SK-N-SH (cell line): ENCODE measurements at regions not wholly inside any gene's neighbourhood (a gene's known extent, or its start where the extent isn't known, plus 50 kb on each side); places are given as distances from the start of the nearest gene placed in this dataset.

Source experiments
- CTCF ChIA-PET: fragments of 300-600, 350-600 bp; formaldehyde crosslinking; extraction: SDS; loops from one replicate; lab custom pipeline; 2021; lab: Yijun Ruan, JAX
- POLR2A ChIA-PET: fragments of 350-600 bp; sonication (Branson Sonifier 250); formaldehyde crosslinking; extraction: SDS; loops from one replicate; lab custom pipeline; 2020; ENCODE audit warnings: antibody characterized with exemption, inconsistent platforms; lab: Yijun Ruan, JAX
- DNase-seq: peaks from one replicate; pipeline ENCODE4 v3.0.0; 2012
- H2AFZ ChIP-seq: fragments of 200-600 bp; sonication (generic); 2 replicates; pipeline ENCODE4 v1.8.1; 2016; ENCODE audit warnings: antibody characterized with exemption, mild to moderate bottlenecking, low read depth
- H3F3A ChIP-seq: fragments of 200-600 bp; sonication (generic); replicated peaks from 2 replicates; pipeline ENCODE3; 2016; ENCODE audit warnings: antibody characterized with exemption, mild to moderate bottlenecking; ENCODE audit not compliant: insufficient read depth
- H3K27ac ChIP-seq, 2 experiments: fragments of 200-500 bp in 1 of 2; fragments of 200-600 bp in 1 of 2; sonication (Bioruptor generic) in 1 of 2; sonication (generic), shearing (Covaris generic) in 1 of 2; 2 replicates each; pipeline versions ENCODE4 v1.5.1 to v1.6.1; 2014 to 2016; ENCODE audit warnings: low read depth in 2 of 2, inconsistent platforms in 1 of 2, low read length in 1 of 2, mild to moderate bottlenecking in 1 of 2, mixed read lengths in 1 of 2
- H3K27me3 ChIP-seq: fragments of 200-600 bp; sonication (generic), shearing (Covaris generic); 2 replicates; pipeline ENCODE4 v1.6.1; 2016; ENCODE audit warnings: mixed run types; ENCODE audit not compliant: insufficient read depth
- H3K36me3 ChIP-seq, 2 experiments: fragments of 200-500 bp in 1 of 2; fragments of 200-600 bp in 1 of 2; sonication (Bioruptor generic) in 1 of 2; sonication (generic) in 1 of 2; replicated peaks in 1 of 2; 2 replicates each; pipeline versions ENCODE3 to v1.5.1; 2014 to 2016; ENCODE audit warnings: low read length in 1 of 2, mild to moderate bottlenecking in 1 of 2; ENCODE audit not compliant: insufficient read depth in 2 of 2, control insufficient read depth in 1 of 2
- H3K4me1 ChIP-seq, 2 experiments: fragments of 200-500 bp in 1 of 2; fragments of 200-600 bp in 1 of 2; sonication (Bioruptor generic) in 1 of 2; sonication (generic), shearing (Covaris generic) in 1 of 2; 2 replicates each; pipeline versions ENCODE4 v1.5.1 to v1.6.1; 2014 to 2016; ENCODE audit warnings: low read depth in 1 of 2, low read length in 1 of 2, mixed run types in 1 of 2; ENCODE audit not compliant: insufficient read depth in 2 of 2, control insufficient read depth in 1 of 2
- H3K4me2 ChIP-seq: fragments of 200-600 bp; sonication (generic), shearing (Covaris generic); 2 replicates; pipeline ENCODE4 v1.6.1; 2017; ENCODE audit warnings: mixed run types
- H3K4me3 ChIP-seq, 2 experiments: fragments of 200-500 bp in 1 of 2; fragments of 200-600 bp in 1 of 2; sonication (Bioruptor generic) in 1 of 2; sonication (generic), shearing (Covaris generic) in 1 of 2; 2 replicates each; pipeline versions ENCODE4 v1.5.1 to v1.8.1; 2014 to 2016; ENCODE audit warnings: low read depth in 2 of 2, inconsistent platforms in 1 of 2, low read length in 1 of 2, mild to moderate bottlenecking in 1 of 2, mixed read lengths in 1 of 2, moderate library complexity in 1 of 2
- H3K79me2 ChIP-seq: fragments of 200-600 bp; sonication (generic); 2 replicates; pipeline ENCODE4 v1.8.1; 2017; ENCODE audit warnings: mild to moderate bottlenecking; ENCODE audit not compliant: insufficient read depth
- H3K9ac ChIP-seq: fragments of 200-600 bp; sonication (generic); 2 replicates; pipeline ENCODE4 v1.6.1; 2017; ENCODE audit warnings: mixed run types
- H3K9me2 ChIP-seq: fragments of 200-600 bp; sonication (generic); 2 replicates; pipeline ENCODE4 v1.6.1; 2017; ENCODE audit warnings: mixed run types
- H3K9me3 ChIP-seq: fragments of 200-600 bp; sonication (generic); 2 replicates; pipeline ENCODE4 v1.6.1; 2017; ENCODE audit warnings: mixed run types, mild to moderate bottlenecking, moderate library complexity
- H4K20me1 ChIP-seq: fragments of 200-600 bp; sonication (generic); 2 replicates; pipeline ENCODE4 v1.6.1; 2017; ENCODE audit warnings: mild to moderate bottlenecking, mixed run types; ENCODE audit not compliant: insufficient read depth
- CHD2 ChIP-seq: fragments of 150-350 bp; IDR thresholded peaks from 2 replicates; pipeline ENCODE4 v1.6.1; 2018; ENCODE audit warnings: low read length; ENCODE audit not compliant: partially characterized antibody
- ELF1 ChIP-seq: IDR thresholded peaks from 2 replicates; pipeline ENCODE4 v1.4.0; 2012
- EP300 ChIP-seq, 2 experiments: IDR thresholded peaks; 2 replicates each; pipeline versions ENCODE4 v1.4.0 to v1.6.1; 2012; ENCODE audit warnings: borderline replicate concordance in 1 of 2, low read depth in 1 of 2, low read length in 1 of 2
- EZH2phosphoT487 ChIP-seq: fragments of 200-600 bp; sonication (generic); IDR thresholded peaks from 2 replicates; pipeline ENCODE4 v1.6.1; 2017; ENCODE audit warnings: low read depth, mixed run types, mild to moderate bottlenecking, antibody characterized with exemption, moderate library complexity, borderline replicate concordance
- FOSL2 ChIP-seq: IDR thresholded peaks from 2 replicates; pipeline ENCODE4 v1.4.0; 2012; ENCODE audit warnings: low read depth, mild to moderate bottlenecking, moderate library complexity, borderline replicate concordance
- FOXJ3 ChIP-seq: sonication (generic); formaldehyde crosslinking; IDR thresholded peaks from 2 replicates; pipeline ENCODE4 v1.5.1; 2020; ENCODE audit warnings: mild to moderate bottlenecking, missing genetic modification reagents
- GABPA ChIP-seq: IDR thresholded peaks from 2 replicates; pipeline ENCODE4 v1.4.0; 2012; ENCODE audit warnings: low read depth, mild to moderate bottlenecking
- JUND ChIP-seq: IDR thresholded peaks from 2 replicates; pipeline ENCODE4 v1.4.0; 2012
- MEF2A ChIP-seq: IDR thresholded peaks from 2 replicates; pipeline ENCODE4 v1.4.0; 2012; ENCODE audit warnings: low read depth, borderline replicate concordance
- MXI1 ChIP-seq: IDR thresholded peaks from 2 replicates; pipeline ENCODE4 v1.6.1; 2012; ENCODE audit warnings: mild to moderate bottlenecking, low read depth, low read length, improper control_type of control experiment
- POLR2AphosphoS5 ChIP-seq: IDR thresholded peaks from 2 replicates; pipeline ENCODE4 v1.6.1; 2012; ENCODE audit warnings: low read depth, low read length
- RAD21 ChIP-seq: IDR thresholded peaks from 2 replicates; pipeline ENCODE4 v1.6.1; 2012; ENCODE audit warnings: mild to moderate bottlenecking, low read length
- RCOR1 ChIP-seq: fragments of 150-350 bp; IDR thresholded peaks from 2 replicates; pipeline ENCODE4 v1.6.1; 2017; ENCODE audit warnings: antibody characterized with exemption, low read length
- RFX5 ChIP-seq: IDR thresholded peaks from 2 replicates; pipeline ENCODE4 v1.6.1; 2012; ENCODE audit warnings: mild to moderate bottlenecking, improper control_type of control experiment, low read length
- SIN3A ChIP-seq: IDR thresholded peaks from 2 replicates; pipeline ENCODE4 v1.6.1; 2012; ENCODE audit warnings: low read depth, mild to moderate bottlenecking, low read length, moderate library complexity, borderline replicate concordance
- SMC3 ChIP-seq: IDR thresholded peaks from 2 replicates; pipeline ENCODE4 v1.6.1; 2012; ENCODE audit warnings: low read depth, low read length, improper control_type of control experiment
- TCF12 ChIP-seq: IDR thresholded peaks from 2 replicates; pipeline ENCODE4 v1.4.0; 2012
- TEAD4 ChIP-seq: IDR thresholded peaks from 2 replicates; pipeline ENCODE4 v1.4.0; 2012; ENCODE audit warnings: mild to moderate bottlenecking, borderline replicate concordance; ENCODE audit not compliant: insufficient read depth
- WGBS: methylation state at CpG from one replicate; pipeline ENCODE4 v1.1.6; 2017; ENCODE audit warnings: low lambda C conversion rate; 5-methylcytosine and 5-hydroxymethylcytosine counted together
- TF ChIP-seq, protein P1 (sequence below): IDR thresholded peaks from 2 replicates; pipeline ENCODE4; 2012
- TF ChIP-seq, protein P2 (sequence below): fragments of 150-350 bp; IDR thresholded peaks from 2 replicates; pipeline ENCODE4 v1.6.1; 2017; ENCODE audit warnings: antibody characterized with exemption, low read length, low read depth, borderline replicate concordance
- TF ChIP-seq, protein P3 (sequence below): fragments of 150-350 bp; IDR thresholded peaks from 2 replicates; pipeline ENCODE4 v1.6.1; 2016; ENCODE audit warnings: mild to moderate bottlenecking, low read depth, low read length

DNA sequence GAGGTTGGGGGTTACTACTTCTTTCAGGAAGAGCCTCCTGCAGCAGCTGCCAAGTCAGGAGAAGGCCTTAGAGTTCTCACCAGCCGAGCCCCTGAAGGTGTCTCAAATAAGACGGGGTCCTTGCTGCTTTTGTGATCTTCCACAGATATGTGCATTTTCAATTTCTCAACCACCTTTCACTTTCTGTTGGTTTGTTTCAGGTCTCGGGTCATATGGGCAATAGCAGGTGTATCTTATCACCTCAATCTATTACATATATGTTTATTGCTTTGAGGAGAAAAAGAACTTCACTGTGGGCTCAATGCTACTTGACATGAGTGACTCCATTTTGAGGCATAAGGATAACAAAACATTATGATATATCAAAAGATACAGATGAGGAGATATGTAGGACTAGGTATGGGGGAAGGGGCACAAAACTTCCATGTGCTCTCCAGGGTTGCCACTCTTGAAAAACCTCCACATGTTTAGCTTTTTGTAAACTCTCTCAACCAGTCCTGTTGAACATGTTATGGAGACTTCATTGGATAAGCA, 1171.4 kb upstream of the ADGRL2 start (continued):
- TF ChIP-seq FOXJ3 (CRISPR knock-in tag), result no peak
- TF ChIP-seq, all 33 proteins: peak for 0

DNA sequence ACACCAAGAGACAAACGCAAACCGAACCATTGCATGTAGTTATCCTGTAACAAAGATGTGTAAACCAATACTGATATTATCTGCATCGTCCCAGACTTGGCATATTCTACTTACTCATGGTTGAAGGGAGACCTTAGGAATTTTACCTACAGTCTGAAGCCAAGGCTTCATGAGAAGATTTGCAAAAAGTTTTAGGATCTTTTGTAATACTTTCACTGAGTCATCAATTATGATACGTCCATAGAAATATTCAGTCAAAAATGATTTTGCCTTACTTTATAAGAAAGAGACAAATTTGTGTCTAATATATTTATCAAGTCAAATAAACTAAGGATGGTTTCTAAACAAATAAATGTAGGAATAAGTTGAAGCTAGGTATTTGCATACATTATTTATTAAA, 1176.1 kb upstream of the ADGRL2 start:
- Histone ChIP-seq H4K20me1 (no peaks in the 10 kb centered on the region), H3K4me2 (no peak overlapping the region), H3F3A (no peaks in the 10 kb centered on the region), H3K27ac (no peak overlapping the region), H3K9me2 (no peaks in the 10 kb centered on the region), H2AFZ (no peak overlapping the region), H3K27me3 (no peaks in the 10 kb centered on the region), H3K9ac (no peak overlapping the region), H3K79me2 (no peaks in the 10 kb centered on the region), H3K36me3 (no peaks in the 10 kb centered on the region), H3K4me1 (no peaks in the 10 kb centered on the region), H3K9me3 (no peaks in the 10 kb centered on the region), H3K4me3 (no peak overlapping the region)
- ChIA-PET CTCF (no interaction called here), POLR2A (no interaction called here)
- WGBS, result 49% methylated on average over 4 of the region's 4 CpGs
- no peak for TF ChIP-seq CHD2
- TF ChIP-seq MXI1, result no peak
- TF ChIP-seq POLR2AphosphoS5, result no peak
- TF ChIP-seq RCOR1, result no peak
- TF ChIP-seq GABPA, result no peak
- no peak for TF ChIP-seq JUND
- TF ChIP-seq EP300 (IDR thresholded peaks at IDR 0.05; ENCODE audit: borderline replicate concordance in 1 of 2, low read depth in 1 of 2, low read length in 1 of 2), result no peak
- no peak for TF ChIP-seq TEAD4
- TF ChIP-seq, protein P1, sequence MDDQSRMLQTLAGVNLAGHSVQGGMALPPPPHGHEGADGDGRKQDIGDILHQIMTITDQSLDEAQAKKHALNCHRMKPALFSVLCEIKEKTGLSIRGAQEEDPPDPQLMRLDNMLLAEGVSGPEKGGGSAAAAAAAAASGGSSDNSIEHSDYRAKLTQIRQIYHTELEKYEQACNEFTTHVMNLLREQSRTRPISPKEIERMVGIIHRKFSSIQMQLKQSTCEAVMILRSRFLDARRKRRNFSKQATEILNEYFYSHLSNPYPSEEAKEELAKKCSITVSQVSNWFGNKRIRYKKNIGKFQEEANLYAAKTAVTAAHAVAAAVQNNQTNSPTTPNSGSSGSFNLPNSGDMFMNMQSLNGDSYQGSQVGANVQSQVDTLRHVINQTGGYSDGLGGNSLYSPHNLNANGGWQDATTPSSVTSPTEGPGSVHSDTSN, result no peak
- no peak for TF ChIP-seq EZH2phosphoT487
- TF ChIP-seq ELF1, result no peak
- no peak for TF ChIP-seq MEF2A
- no peak for TF ChIP-seq SMC3
- TF ChIP-seq FOSL2, result no peak
- no peak for TF ChIP-seq RAD21
- TF ChIP-seq SIN3A, result no peak
- TF ChIP-seq, protein P2, sequence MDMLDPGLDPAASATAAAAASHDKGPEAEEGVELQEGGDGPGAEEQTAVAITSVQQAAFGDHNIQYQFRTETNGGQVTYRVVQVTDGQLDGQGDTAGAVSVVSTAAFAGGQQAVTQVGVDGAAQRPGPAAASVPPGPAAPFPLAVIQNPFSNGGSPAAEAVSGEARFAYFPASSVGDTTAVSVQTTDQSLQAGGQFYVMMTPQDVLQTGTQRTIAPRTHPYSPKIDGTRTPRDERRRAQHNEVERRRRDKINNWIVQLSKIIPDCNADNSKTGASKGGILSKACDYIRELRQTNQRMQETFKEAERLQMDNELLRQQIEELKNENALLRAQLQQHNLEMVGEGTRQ, result no peak
- TF ChIP-seq, protein P3, sequence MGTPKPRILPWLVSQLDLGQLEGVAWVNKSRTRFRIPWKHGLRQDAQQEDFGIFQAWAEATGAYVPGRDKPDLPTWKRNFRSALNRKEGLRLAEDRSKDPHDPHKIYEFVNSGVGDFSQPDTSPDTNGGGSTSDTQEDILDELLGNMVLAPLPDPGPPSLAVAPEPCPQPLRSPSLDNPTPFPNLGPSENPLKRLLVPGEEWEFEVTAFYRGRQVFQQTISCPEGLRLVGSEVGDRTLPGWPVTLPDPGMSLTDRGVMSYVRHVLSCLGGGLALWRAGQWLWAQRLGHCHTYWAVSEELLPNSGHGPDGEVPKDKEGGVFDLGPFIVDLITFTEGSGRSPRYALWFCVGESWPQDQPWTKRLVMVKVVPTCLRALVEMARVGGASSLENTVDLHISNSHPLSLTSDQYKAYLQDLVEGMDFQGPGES, result no peak
- no peak for TF ChIP-seq TCF12
- no peak for TF ChIP-seq RFX5
- DNase-seq, result no peak
